Renal pelvis (tissue), 1 donor: ENCODE measurements at regions not wholly inside any gene's neighbourhood (a gene's known extent, or its start where the extent isn't known, plus 50 kb on each side); places are given as distances from the start of the nearest gene placed in this dataset.

Experiments
- DNase-seq: peaks from one replicate; pipeline ENCODE4 v3.0.0-alpha.2; 2013

- no peak for DNase-seq
These were observed 64.2 kb upstream of the CHL1 start for GRCh38 chr3:132378-132777.

- DNase-seq, result no peak
These were observed 63.7 kb upstream of the CHL1 start for GRCh38 chr3:132904-133303.

GRCh38 chr3:140748-141330 lies 55.7 kb upstream of the CHL1 start:
- DNase-seq, result no peak
